ENCODE measurements at regions not wholly inside any gene's neighbourhood (a gene's known extent, or its start where the extent isn't known, plus 50 kb on each side); places are given as distances from the start of the nearest gene placed in this dataset.

DNA sequence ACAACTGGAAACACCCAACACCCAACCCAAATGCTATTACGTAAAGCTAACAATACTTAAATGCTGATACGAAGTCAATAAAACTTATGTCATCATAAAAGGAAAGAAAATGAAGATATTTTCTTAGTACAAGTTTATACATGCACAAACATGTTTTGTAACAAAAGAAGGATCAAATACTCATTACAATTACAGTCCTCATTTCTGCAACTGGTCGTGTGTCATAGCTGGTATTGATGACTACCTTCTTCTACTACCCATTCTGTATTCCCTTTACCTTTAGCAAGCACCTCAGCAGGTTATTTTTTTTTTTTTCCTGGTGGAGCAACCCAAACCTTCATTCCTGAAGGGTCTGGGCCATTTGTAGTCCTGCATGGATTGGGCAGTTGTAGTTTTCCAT lies 1298.5 kb downstream of the SUCLG1 start:
- TF ChIP-seq POLR2A (IDR thresholded peaks at IDR 0.05; ENCODE audit: low read length): no peak
- TF ChIP-seq GATA1 (IDR thresholded peaks at IDR 0.05; ENCODE audit: low read depth, low read length): no peak
